Activated naive CD8-positive, alpha-beta T cell treated with anti-CD3 and anti-CD28 coated beads, Interleukin-2, amount 10 ng/mL, durations not matched to agents 7 days and 5 days (primary cell): ENCODE measurements at regions not wholly inside any gene's neighbourhood (a gene's known extent, or its start where the extent isn't known, plus 50 kb on each side); places are given as distances from the start of the nearest gene placed in this dataset.
"Not testable (repeated sequence)": the region's sequence is repeated elsewhere in the genome, so short reads cannot be mapped to it uniquely, and the experiment has no call there.

ENCODE experiments used
- ATAC-seq: fragments of 150-1000 bp; cut with Tn5 transposase; one replicate; pipeline ENCODE4 v1.10.0; 2021; ENCODE audit warnings: low read depth, moderate library complexity
- POLR2A ChIA-PET: fragments of 350-600 bp; sonication (Branson Sonifier 250); formaldehyde crosslinking; loops from one replicate; lab custom pipeline; 2021; ENCODE audit warnings: antibody characterized with exemption; lab: Charles Lee
- DNase-seq: peaks from one replicate; pipeline ENCODE4 v3.0.0; 2021
- H3K27ac Mint-ChIP-seq: one replicate; pipeline ENCODE4 v1.8.0; 2022; ENCODE audit warnings: mild to moderate bottlenecking, mixed read lengths
- H3K27me3 Mint-ChIP-seq: one replicate; pipeline ENCODE4 v1.8.0; 2022; ENCODE audit warnings: mild to moderate bottlenecking, moderate library complexity, mixed read lengths
- H3K36me3 Mint-ChIP-seq: one replicate; pipeline ENCODE4 v1.8.0; 2021; ENCODE audit warnings: mild to moderate bottlenecking, mixed read lengths
- H3K4me1 Mint-ChIP-seq: one replicate; pipeline ENCODE4 v1.8.0; 2021; ENCODE audit warnings: mixed read lengths
- H3K4me3 Mint-ChIP-seq: one replicate; pipeline ENCODE4 v1.8.0; 2022; ENCODE audit warnings: mild to moderate bottlenecking, moderate library complexity, mixed read lengths
- H3K9me3 Mint-ChIP-seq: one replicate; pipeline ENCODE4 v1.8.0; 2021; ENCODE audit warnings: mixed read lengths

DNA sequence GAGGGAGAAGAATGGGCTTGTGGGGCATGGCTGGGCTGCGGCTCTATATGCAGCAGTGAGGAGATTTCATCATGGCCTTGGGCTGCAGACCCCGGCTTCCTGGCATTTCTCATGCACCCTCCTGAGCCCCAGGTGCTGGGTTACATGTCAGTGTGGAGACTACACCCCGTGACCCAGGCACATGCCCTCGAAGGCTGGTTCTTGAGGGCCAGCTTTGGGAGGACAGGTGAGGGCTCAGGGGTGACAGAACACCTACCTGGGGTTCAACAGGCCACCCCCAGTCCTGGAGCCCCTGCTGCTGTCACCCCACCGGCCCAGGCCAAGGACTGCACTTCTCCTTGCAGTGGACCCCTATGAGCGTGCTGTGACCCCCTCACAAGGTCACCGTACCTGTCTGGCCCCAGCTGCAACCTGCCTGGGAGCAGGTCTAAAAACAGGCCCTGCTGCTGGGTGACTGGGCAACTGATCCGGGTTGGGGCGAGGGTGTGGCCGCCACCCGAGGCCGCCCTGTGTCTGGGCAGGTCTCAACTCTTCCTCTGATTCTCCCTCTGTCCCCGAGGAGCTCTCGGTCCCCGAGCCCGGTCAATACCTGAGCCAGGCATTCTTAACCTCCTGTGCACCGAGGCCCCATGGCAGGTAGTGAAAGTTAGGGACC, 94.8 kb upstream of the OTOS start:
- H3K4me1 Mint-ChIP-seq: no peaks in the 10 kb centered on the region
- DNase-seq (peak; percentile 24), ATAC-seq (no peak)
- POLR2A ChIA-PET: no interaction called here
- H3K36me3 Mint-ChIP-seq: no peaks in the 10 kb centered on the region
- H3K9me3 Mint-ChIP-seq: no peaks in the 10 kb centered on the region
- H3K27ac Mint-ChIP-seq: no peak overlapping the region
- no peak overlapping the region for H3K4me3 Mint-ChIP-seq
- H3K27me3 Mint-ChIP-seq: peaks cover 6% of the 10 kb centered on the region

- DNase-seq (no peak), ATAC-seq (no peak)
- Mint-ChIP-seq H3K27me3 (peaks cover 6% of the 10 kb centered on the region), H3K4me1 (no peaks in the 10 kb centered on the region), H3K27ac (no peak overlapping the region), H3K36me3 (no peaks in the 10 kb centered on the region), H3K4me3 (no peak overlapping the region), H3K9me3 (no peaks in the 10 kb centered on the region)
- POLR2A ChIA-PET: no interaction called here
Measured at GRCh38 chr2:240235811-240236210, 95.4 kb upstream of the OTOS start.

DNA sequence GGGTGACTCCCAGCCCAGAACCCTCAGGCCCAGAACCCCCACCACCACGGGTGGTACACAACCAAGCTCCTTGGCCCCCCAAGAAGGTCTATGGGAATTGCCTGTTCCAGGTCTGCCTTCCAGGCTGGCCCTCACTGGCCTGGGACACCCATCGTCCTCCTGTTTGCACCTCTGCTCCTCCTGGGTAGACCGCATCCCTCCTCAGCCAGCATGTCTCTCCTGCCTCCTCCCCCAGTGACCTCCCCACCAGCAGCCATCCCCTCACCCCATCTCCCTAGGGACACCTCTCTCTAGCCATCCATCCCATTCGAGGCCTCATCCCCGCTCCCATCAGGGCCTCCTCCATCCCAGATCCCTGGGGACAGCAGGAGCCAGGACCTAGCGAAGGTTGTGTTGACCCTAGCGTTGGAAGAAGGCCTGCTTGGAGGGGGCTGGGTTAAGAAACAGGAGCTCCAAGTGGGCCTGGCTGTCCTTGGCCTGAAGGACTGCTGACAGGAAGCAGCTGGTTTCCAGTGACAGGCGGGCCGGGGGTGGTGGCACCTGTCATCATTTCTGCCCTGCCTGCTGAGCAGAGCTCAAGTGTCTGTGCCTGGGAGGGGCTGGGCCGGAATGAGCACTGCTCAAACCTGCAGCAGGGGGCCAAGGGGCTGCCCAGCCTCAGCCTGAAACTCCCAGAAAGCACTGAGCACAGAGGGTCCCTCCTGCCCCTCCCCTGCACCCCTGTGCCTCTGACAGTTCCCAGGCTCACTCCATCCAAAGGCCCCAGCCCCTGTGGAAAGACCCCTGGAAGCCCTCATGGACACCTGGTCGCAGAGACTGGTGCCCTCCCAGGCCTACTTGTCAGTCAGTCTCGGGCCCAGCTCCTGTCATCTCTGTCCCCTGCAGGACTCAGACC, 96.0 kb upstream of the OTOS start:
- Mint-ChIP-seq H3K27me3 (peaks cover 9% of the 10 kb centered on the region), H3K27ac (no peak overlapping the region), H3K36me3 (no peaks in the 10 kb centered on the region), H3K4me1 (no peaks in the 10 kb centered on the region), H3K4me3 (no peak overlapping the region), H3K9me3 (no peaks in the 10 kb centered on the region)
- POLR2A ChIA-PET: no interaction called here
- DNase-seq: peak; percentile 24
- no peak for ATAC-seq

DNA sequence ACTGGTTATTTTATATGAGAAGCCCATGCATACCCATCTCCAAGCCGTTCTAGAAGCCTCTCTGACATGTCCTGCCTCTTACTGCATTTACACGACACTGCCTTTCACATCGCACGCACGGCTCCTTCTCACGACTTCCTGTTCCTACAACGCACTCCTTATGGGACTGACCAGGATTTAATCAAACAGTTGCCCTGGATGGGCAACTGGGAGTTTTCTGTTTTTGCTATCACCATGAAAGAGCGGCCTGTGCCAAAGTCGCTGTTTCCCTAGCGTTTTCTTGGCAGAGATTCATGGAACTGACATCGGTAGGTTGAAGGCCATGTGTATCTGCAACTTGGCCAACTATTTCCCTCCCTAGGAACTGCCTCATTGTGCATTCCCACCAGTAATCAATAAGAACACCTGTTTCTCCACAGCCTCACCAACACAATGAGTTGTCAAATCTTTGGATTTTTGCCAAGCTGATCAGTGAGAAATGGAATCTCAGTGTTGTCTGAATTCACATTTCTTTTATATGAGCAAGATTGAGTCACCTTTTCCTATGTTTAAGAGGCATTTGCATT, 97.2 kb upstream of the OTOS start:
- Mint-ChIP-seq H3K4me3 (no peak overlapping the region), H3K27me3 (peaks cover 14% of the 10 kb centered on the region), H3K27ac (no peak overlapping the region), H3K36me3 (no peaks in the 10 kb centered on the region), H3K4me1 (no peaks in the 10 kb centered on the region), H3K9me3 (no peaks in the 10 kb centered on the region)
- POLR2A ChIA-PET: no interaction called here
- ATAC-seq (no peak), DNase-seq (no peak)

- Mint-ChIP-seq H3K4me3 (no peak overlapping the region), H3K27ac (no peak overlapping the region), H3K4me1 (no peaks in the 10 kb centered on the region), H3K9me3 (no peaks in the 10 kb centered on the region), H3K27me3 (peaks cover 17% of the 10 kb centered on the region), H3K36me3 (no peaks in the 10 kb centered on the region)
- ATAC-seq (no peak), DNase-seq (no peak)
- POLR2A ChIA-PET: no interaction called here
Measured at GRCh38 chr2:240238201-240238600, 97.7 kb upstream of the OTOS start.

DNA sequence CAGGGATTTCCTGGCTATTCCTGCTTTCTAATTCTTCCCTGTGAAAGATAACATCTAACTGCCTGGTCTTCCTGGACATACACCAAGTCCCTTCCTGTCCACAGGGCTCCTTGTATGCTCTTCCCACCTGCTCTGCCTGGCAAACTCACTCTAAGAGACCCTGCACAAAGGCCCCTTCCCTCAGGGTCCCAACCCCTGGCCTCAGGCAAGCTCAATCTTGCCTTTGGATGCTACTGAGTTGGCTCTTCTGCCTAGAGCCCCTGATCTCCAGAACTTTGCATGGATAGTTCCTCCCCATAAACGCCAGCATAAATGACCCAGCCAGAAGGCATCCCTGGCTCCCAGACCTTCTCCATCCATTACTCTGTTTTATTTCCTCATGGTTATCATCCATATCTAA, 98.3 kb upstream of the OTOS start:
- Mint-ChIP-seq H3K4me1 (no peaks in the 10 kb centered on the region), H3K27ac (no peak overlapping the region), H3K9me3 (no peaks in the 10 kb centered on the region), H3K27me3 (peaks cover 18% of the 10 kb centered on the region), H3K36me3 (no peaks in the 10 kb centered on the region), H3K4me3 (no peak overlapping the region)
- DNase-seq (no peak), ATAC-seq (no peak)
- POLR2A ChIA-PET: no interaction called here

DNA sequence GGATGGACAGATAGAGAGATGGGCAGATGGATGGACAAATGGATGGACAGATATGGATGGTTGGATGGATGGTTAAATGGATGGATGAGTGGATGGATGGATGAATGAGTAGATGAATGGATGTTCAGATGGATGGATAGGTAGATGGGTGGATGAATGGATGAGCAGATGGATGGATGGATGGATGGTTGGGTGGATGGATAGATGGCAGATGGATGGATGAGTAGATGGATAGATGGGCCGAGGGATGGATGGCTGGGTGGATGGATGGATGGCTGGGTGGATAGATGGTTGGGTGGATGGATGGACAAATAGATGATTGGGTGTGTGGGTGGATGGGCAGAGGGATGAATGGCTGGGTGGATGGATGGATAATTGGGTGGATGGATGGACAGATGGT, 98.9 kb upstream of the OTOS start:
- no peaks in the 10 kb centered on the region for H3K9me3 Mint-ChIP-seq
- no peak for DNase-seq
- H3K27ac Mint-ChIP-seq: peak overlapping the region; percentile 2
- ATAC-seq: no peak
- no peaks in the 10 kb centered on the region for H3K36me3 Mint-ChIP-seq
- H3K4me3 Mint-ChIP-seq: no peak overlapping the region
- H3K4me1 Mint-ChIP-seq: no peaks in the 10 kb centered on the region
- H3K27me3 Mint-ChIP-seq: peaks cover 18% of the 10 kb centered on the region
- POLR2A ChIA-PET: no interaction called here

DNA sequence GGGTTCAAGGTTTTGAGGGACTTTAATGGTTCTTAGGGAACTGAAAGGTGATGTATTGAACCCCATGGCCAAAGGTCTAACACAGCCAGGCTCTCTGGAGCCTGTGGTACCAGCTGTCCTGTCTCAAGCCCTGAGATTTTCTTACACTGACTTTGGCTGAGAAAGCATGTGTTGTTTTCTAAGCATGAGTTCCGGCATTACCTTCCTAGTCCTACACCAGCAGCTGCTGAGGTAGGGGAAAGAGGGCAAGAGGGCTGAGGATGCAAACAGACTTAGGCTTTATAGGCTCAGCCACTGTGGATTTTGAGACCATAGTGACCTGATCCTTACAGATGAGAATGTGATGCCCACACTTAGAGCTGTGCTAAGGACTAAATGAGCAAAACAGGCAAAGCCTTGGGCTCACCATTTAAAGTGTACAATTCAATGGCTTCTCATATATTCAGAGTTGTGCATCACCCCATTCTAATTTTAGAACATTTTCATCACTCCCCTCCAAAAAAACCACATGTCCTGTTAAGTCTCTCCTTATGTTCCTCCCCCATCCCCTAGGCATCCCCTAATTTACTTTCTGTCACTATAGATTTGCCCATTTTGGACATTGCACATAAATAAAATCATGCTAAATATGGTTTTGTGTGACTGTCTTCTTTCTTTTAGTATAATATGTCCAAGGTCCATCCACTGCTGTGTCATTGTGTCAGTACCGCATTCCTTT, 99.7 kb upstream of the OTOS start:
- H3K4me1 Mint-ChIP-seq: no peaks in the 10 kb centered on the region
- H3K9me3 Mint-ChIP-seq: no peaks in the 10 kb centered on the region
- ATAC-seq (no peak), DNase-seq (no peak)
- H3K27ac Mint-ChIP-seq: no peak overlapping the region
- H3K27me3 Mint-ChIP-seq: peaks cover 18% of the 10 kb centered on the region
- H3K36me3 Mint-ChIP-seq: no peaks in the 10 kb centered on the region
- POLR2A ChIA-PET: no interaction called here
- no peak overlapping the region for H3K4me3 Mint-ChIP-seq

GRCh38 chr2:240240781-240241180, 100.3 kb upstream of the OTOS start:
- H3K36me3 Mint-ChIP-seq: no peaks in the 10 kb centered on the region
- POLR2A ChIA-PET: no interaction called here
- DNase-seq (no peak), ATAC-seq (no peak)
- peaks cover 18% of the 10 kb centered on the region for H3K27me3 Mint-ChIP-seq
- no peak overlapping the region for H3K4me3 Mint-ChIP-seq
- H3K9me3 Mint-ChIP-seq: no peaks in the 10 kb centered on the region
- H3K4me1 Mint-ChIP-seq: no peaks in the 10 kb centered on the region
- no peak overlapping the region for H3K27ac Mint-ChIP-seq

DNA sequence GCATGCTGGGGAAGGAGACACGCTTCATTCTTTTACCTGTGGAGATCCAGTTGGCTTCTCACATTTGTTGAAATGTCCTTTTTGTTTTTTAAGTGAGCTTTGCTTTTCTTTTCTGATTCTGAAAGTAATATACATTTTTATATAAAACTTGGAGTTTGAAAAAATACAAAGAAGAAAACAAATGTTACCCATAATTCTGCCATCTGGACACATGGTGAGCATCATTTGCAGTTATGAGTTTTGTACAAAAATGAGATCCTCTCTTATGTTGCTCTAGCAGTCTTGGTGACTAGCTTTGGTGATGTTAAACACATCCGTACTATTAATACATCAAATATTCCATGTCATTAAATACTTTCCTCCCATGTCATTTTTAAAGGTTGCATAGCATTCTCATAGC, 101.1 kb upstream of the OTOS start:
- H3K27me3 Mint-ChIP-seq: peaks cover 18% of the 10 kb centered on the region
- DNase-seq: no peak
- no peaks in the 10 kb centered on the region for H3K4me1 Mint-ChIP-seq
- no peaks in the 10 kb centered on the region for H3K36me3 Mint-ChIP-seq
- POLR2A ChIA-PET: no interaction called here
- no peaks in the 10 kb centered on the region for H3K9me3 Mint-ChIP-seq
- no peak overlapping the region for H3K4me3 Mint-ChIP-seq
- H3K27ac Mint-ChIP-seq: no peak overlapping the region
- no peak for ATAC-seq

GRCh38 chr2:240243049-240243448, 102.6 kb upstream of the OTOS start:
- H3K4me3 Mint-ChIP-seq, H3K27ac Mint-ChIP-seq, DNase-seq, H3K9me3 Mint-ChIP-seq, H3K4me1 Mint-ChIP-seq, ATAC-seq, POLR2A ChIA-PET, H3K36me3 Mint-ChIP-seq: not testable (repeated sequence)
- H3K27me3 Mint-ChIP-seq: peaks cover 18% of the 10 kb centered on the region

DNA sequence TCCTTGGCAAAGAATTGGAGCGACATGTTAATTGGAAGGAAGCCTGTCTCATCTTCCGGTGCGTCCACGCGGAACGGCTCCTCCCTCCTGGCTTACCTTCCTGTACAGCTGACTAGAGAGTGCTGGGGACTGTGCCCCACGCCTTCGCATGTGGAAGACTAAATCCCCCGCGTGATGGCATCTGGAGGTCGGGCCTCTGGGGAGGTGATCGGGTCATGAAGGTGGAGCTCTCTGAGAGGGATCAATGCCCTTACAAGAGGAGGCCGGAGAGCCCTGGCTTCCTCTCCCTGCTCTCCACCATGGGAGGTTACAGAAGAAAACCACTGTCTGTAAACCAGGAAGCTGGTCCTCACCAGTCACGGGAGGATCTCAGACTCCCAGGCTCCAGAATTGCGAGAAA, 104.1 kb upstream of the OTOS start:
- Mint-ChIP-seq H3K4me1 (no peaks in the 10 kb centered on the region), H3K27ac (no peak overlapping the region), H3K9me3 (no peaks in the 10 kb centered on the region), H3K36me3 (no peaks in the 10 kb centered on the region), H3K4me3 (no peak overlapping the region), H3K27me3 (peaks cover 14% of the 10 kb centered on the region)
- DNase-seq (no peak), ATAC-seq (no peak)
- POLR2A ChIA-PET: no interaction called here

- POLR2A ChIA-PET: no interaction called here
- DNase-seq (no peak), ATAC-seq (no peak)
- peaks cover 13% of the 10 kb centered on the region for H3K27me3 Mint-ChIP-seq
- no peaks in the 10 kb centered on the region for H3K36me3 Mint-ChIP-seq
- no peaks in the 10 kb centered on the region for H3K4me1 Mint-ChIP-seq
- H3K27ac Mint-ChIP-seq: no peak overlapping the region
- no peak overlapping the region for H3K4me3 Mint-ChIP-seq
- no peaks in the 10 kb centered on the region for H3K9me3 Mint-ChIP-seq
Measured at GRCh38 chr2:240245184-240245583, 104.7 kb upstream of the OTOS start.
